HG03139 (cell line): ENCODE measurements at regions not wholly inside any gene's neighbourhood (a gene's known extent, or its start where the extent isn't known, plus 50 kb on each side); places are given as distances from the start of the nearest gene placed in this dataset.
"Not testable (repeated sequence)": the region's sequence is repeated elsewhere in the genome, so short reads cannot be mapped to it uniquely, and the experiment has no call there.

Experiments used
- ATAC-seq: cut with Tn5 transposase; IDR thresholded peaks from one replicate; pipeline ENCODE4 v1.9.1; 2021; ENCODE audit not compliant: unreplicated experiment

DNA sequence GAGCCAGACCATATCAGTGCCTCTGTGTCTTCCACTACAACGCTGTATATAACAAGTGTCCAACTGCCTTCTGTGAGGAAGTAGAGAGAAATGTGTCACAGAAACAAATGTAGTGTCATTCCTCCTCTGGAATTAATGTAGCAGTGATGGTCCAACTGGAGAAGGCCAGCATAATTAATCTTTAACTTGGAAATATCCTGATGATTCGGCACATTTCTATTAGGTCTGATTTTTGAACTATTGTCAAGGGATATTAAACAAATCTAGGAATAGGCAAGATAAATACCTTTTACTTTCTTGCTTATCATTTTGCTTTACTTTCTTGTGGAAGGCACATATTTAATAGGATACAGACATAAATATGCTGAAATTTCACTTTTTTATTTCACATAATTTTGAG is 446.2 kb upstream of the ALCAM start:
- no peak for ATAC-seq

- no peak for ATAC-seq
These were observed 432.7 kb upstream of the ALCAM start for GRCh38 chr3:104933972-104934371.

DNA sequence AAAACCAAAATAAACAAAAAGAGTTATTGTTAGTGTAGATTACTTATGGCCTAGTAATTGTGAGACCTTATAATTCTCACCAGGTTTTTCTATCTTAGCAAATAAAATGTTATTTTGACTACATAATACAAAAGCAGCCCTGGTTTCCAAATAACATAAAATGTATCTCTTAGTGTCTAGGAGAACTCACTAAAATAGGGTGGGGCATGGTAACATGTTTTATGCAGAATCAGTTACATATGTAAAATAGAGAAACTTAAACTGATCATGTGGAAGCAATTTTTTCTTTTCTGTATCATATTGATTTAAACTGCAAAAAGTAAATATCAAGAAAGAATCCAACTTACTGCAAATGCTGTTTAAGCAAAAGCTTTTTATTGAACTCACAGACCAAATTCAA is 431.1 kb upstream of the ALCAM start:
- no peak for ATAC-seq

DNA sequence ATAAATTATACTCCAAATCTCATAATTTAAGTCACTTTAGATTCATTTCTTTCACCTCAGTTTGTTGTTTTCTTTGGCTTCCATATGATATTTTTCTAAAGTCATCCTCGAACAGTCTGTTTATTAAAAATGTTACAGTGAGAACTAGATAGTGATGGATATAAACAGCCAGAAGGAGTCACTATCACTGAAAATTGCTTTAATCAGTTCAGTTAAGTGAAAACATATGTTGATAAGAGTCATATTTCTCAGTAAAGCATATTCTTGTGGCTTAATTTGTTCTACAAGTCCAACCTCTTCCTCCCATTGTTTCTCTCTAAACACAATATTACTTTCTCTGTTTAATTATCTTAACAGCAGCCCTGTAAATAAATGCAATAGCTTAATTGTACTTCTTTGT is 427.5 kb upstream of the ALCAM start:
- ATAC-seq: no peak

DNA sequence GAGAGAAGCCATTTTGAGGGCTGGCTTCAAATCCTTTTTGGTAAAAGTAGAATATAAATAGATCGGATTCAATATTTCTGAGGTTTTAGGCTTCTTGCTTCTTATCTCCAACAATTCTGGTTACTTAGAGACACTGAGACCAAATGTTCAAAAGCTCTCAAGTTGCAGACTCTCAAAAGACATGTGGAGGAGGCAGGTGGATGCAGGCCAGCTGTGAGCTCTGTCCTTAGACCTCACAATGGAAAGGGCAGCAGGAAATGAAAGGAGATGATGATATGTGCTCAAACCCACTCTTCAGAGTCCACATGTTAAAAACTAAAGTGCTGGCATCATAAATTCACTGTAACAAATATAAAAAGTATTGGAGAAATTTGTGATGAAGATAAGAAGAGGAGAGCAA is 424.9 kb upstream of the ALCAM start:
- no peak for ATAC-seq

DNA sequence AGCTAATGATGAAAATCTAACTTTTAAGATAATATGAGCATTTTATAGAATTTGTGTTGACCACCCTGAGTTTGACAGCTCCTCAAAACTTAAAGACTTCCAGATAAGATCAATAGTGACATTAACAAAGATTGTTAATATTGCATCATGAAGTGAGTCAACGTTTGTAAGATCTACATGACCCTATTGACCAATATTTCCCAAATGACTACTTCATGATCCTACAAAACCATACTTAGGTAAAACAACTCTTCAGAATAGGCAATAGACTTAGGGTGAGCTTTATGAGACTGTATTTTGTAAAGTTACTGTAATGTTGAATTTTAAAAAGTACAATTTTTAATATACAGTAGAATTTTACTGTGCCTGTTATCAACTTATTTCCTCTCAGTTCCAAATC is 422.7 kb upstream of the ALCAM start:
- no peak for ATAC-seq

GRCh38 chr3:104947943-104948342 is 418.8 kb upstream of the ALCAM start:
- ATAC-seq: no peak

DNA sequence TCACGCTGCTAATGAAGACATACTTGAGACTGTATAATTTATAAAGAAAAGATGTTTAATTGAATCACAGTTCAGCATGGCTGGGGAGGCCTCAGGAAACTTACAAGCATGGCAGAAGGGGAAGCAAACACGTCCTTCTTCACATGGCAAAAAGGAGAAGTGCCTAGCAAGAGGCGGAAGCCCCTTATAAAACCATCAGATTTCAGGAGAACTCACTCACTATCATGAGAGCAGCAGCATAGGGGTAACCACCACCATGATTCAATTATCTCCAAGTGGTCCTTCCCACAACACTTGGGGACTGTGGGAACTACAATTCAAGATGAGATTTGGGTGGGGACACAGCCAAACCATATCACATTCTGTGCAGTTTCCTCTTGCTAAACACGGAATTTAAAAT is 416.9 kb upstream of the ALCAM start:
- not testable (repeated sequence) for ATAC-seq

DNA sequence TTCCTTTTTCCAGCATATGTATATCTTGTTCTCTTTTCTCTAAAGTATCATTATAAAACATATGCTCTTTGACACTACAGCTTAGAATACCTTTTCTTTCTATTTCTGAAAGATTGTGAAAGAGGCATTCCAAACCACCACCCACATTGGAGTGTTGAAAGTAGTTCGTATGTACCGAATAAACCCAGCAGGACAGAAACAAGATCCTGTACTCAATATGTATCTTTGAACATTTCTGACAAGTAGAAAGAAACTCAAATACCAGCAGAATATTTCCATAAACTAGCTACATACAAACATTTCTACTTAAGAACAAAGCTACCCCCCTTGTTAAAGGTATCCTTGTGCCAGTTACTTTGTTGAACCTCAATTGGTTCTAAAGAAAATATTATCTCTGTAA is 415.3 kb upstream of the ALCAM start:
- no peak for ATAC-seq

GRCh38 chr3:104952146-104952972 is 414.4 kb upstream of the ALCAM start:
- no peak for ATAC-seq

DNA sequence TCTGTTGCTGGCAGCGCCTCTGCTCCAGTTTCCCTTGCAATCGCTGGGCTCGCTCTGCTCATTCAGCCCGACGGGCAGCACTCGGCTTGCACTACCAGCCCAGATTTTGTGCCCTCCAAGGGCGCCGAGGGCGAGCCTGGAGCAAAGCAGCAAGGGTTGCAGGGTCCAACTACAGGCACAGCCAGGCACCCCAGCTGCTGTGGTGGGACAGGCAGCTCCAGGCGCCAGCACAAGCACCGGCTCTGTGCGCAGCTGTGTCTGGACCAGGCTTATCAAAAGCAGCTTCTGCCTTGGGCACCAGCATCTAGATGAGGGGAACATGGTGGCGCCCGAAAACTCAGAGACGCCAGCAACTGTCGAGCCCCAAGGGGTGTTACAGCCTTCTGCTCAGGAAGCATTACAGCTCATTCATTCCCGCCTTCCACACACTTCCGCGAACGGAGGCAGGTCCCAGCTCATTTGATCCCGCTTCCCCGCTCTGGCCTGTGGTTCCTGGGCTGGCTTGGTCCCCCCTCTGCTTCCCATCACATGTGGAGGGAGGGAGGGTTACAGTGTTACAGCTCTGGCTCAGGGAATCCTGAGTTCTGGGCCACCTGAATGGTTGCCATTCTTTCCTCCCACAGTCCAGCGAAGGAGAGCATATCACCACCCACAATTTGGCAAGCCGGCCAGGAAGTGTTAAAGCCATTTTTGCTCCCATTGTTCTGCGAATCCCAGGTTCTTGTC is 409.9 kb upstream of the ALCAM start:
- no peak for ATAC-seq

DNA sequence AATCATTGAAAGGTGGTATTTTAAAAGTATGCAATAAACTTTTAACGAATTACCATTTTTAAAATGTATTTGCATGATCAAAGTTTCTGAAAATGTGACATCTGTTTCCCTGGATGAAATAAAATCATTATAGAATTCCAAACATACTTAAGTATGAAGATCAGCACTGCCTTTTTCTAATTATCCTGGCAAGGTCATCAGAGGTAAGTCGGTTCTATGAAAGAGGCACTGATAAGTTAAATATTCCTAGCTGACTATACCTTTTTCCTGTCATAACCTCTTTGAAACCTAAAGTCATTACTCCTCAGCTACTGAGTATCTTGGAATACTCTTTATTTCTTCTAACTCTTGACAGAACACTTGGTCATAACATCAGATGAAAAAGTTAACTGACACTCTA is 406.1 kb upstream of the ALCAM start:
- no peak for ATAC-seq

DNA sequence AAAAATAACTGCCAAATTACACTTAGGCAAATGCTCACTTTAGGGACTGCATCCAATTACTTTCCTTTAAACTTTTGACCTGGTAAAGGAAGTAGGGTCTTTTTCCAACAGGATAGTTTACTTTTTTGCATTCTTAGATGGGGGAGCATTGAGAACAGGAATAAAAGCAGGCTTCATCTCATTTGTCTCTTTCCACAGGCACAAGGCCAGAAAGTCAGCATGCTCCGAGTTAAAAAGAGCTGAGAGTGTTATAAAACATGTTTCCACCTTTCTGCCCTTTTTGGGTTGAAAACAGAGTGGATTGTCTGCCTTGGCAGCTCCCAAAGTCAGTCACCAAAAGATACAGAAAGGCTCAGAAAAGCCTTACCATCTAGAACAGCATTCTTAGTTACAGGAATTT is 404.9 kb upstream of the ALCAM start:
- ATAC-seq: no peak

DNA sequence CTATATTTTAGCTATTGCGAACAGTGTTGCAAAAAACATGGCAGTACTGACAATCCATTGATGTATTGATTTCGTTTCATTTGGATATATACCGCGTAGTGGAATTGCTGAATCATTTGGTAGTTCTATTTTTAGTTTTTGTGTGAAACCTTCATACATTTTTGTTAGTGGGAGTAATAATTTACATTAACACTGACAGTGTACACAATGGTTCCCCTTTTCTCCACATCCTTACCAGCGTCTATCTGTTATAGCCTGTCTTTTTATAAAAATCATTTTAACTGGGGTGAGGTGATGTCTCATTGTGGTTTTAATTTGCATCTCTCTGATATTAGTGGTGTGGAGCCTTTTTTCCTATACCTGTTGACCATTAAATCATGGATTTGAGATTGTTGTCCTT is 392.4 kb upstream of the ALCAM start:
- no peak for ATAC-seq

DNA sequence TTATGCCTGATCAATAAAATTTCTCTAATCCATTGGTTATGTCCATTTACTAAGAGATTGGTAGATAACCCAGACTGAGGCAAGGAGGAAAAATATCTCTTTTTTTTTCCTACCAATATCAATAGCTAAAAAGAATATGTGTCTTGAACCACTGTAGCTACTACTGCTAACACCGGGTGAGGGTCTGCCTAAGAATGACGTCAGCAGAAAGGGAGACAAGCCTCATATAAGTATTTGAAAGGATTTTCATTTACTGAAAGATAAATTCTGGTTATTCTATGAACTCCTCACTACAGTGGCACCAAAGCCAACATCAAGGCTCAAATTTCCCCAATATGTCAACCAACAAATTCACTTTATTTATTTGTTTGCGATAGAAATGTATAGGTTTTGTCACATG is 389.0 kb upstream of the ALCAM start:
- ATAC-seq: no peak

DNA sequence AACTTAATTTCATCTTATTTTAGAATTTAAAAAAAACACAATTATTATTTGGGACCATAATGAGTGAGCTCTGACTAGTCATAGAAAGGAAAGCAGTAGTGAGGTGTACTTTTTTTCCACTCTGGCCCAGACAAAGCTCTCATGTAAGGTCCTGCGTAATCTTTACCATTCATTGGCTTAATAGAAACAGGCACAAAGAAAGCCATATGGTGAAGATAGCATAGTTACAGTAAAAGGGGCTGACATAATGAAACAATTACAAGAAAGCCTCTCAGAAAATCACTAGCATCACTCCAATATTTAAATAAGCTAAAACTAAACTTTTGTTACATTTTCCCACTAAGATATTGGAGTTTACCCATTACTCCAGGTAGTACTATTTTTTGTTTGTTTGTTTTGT is 384.6 kb upstream of the ALCAM start:
- ATAC-seq: no peak

GRCh38 chr3:104987859-104988258 is 378.9 kb upstream of the ALCAM start:
- no peak for ATAC-seq

- ATAC-seq: no peak
These were observed 378.2 kb upstream of the ALCAM start for GRCh38 chr3:104988496-104988895.

GRCh38 chr3:104989878-104990277 is 376.8 kb upstream of the ALCAM start:
- no peak for ATAC-seq

DNA sequence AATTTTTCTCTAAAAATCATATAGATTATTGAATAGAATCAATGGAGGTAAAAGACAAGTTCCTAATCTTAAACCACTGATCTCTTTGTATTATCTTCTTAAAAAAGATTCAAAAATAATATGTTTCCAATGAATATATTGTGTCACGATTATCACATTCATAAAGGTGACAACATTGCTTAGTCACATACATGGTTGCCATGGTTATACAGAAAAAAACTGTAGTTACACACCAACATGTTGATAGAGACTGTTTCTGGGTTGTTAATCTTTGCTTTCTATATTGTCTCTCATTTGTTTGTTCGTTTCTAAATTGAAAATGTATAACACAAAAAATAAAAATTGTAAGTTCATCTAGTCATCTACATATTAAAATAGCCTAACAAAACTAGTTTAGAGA is 376.0 kb upstream of the ALCAM start:
- no peak for ATAC-seq

GRCh38 chr3:104992676-104993075 is 374.0 kb upstream of the ALCAM start:
- no peak for ATAC-seq

DNA sequence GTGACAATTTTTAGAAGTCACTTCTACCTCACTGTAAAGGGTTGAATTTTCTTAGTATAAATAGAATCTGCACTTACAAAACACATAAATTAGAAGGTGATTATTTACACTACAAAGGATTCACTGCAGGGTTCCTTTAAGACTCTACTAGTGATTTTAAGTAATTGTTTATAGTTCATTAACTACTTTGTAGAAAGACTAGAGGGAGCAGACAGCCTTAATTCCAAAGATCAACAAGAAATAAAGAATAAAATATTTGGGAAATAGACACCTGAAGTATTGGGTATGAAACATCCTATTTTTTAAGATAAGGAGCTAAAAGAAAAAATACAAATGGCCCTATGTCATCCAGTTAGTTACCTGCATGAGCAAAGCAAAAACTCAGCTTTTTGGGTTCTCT is 360.5 kb upstream of the ALCAM start:
- no peak for ATAC-seq

- ATAC-seq: no peak
These were observed 353.1 kb upstream of the ALCAM start for GRCh38 chr3:105013657-105014056.
